CD4-positive, alpha-beta T cell treated with Interleukin-4 for 4 hours (primary cell): ENCODE measurements at regions not wholly inside any gene's neighbourhood (a gene's known extent, or its start where the extent isn't known, plus 50 kb on each side); places are given as distances from the start of the nearest gene placed in this dataset.
"Not testable (repeated sequence)": the region's sequence is repeated elsewhere in the genome, so short reads cannot be mapped to it uniquely, and the experiment has no call there.

Experiments
- DNase-seq: peaks from one replicate; pipeline ENCODE4 v3.0.0-alpha.2; 2020

DNA sequence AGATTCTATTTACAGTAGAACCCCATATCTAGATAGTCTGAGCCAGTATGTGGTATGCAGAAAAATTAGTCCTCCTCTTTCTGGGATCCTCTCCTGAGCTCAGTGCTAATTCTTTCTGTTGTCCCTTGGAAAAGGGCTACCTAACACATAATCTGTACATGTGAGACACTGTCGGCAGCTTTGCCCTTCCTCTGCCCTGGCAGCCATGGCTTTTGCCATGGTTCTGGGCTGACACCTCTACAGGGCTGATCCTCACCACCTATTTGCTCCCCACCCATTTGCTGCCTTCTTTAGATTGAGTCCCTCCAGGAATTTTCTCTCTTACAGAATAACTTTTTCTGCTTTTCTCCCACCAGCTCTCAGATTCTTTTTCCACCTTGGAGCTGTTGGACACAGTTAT is 64.7 kb upstream of the MAP9 start:
- DNase-seq = no peak

DNA sequence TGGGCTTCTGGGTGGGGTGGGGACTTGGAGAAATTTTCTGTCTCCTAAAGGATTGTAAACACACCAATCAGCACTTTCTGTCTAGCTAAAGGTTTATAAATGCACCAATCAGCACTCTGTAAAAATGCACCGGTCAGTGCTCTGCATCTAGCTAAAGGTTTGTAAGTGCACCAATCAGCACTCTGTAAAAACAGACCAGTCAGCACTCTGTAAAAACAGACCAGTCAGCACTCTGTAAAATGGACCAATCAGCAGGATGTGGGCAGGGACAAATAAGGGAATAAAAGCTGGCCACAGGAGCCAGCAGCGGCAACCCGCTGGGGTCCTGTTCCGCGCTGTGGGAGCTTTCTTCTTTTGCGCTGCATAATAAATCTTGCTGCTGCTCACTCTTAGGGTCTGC is 63.0 kb upstream of the MAP9 start:
- not testable (repeated sequence) for DNase-seq

DNA sequence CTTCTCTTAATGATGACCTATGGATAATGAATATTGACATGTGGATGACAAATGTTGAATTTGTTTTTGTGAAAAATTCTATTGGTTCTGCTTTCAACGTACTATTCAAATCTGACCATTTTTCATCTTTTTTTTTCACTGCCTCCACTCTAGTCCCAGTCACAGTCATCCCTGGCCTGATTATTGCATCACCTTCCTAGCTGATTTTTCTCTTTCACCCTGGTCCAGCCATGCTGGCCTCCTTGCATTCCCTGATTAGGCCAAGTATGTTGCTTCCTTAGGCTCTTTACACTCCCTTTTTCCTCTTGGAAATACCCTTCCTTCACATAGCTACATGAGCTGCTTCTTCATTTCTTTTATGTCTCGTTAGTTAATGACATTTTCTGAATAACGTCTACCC is 58.1 kb upstream of the MAP9 start:
- no peak for DNase-seq

DNA sequence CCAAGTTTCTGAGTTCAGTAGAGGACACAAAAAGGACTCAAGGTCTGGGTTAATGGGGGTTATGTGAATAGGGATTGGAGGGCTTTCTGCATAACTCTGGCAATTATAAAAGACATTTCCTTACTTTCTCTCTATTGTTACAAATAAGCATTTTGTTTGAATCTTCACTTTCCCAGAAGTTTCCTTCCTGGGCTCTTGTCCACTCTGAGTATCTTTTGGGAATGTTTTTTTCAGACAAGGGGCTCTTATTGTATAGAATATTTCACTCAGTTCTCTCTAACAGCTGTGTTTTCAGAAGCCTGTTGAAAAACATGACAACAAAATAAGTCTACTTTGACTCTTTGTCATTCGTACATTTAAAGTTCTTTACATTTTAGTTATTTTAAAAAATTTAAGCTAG is 57.6 kb upstream of the MAP9 start:
- no peak for DNase-seq

DNA sequence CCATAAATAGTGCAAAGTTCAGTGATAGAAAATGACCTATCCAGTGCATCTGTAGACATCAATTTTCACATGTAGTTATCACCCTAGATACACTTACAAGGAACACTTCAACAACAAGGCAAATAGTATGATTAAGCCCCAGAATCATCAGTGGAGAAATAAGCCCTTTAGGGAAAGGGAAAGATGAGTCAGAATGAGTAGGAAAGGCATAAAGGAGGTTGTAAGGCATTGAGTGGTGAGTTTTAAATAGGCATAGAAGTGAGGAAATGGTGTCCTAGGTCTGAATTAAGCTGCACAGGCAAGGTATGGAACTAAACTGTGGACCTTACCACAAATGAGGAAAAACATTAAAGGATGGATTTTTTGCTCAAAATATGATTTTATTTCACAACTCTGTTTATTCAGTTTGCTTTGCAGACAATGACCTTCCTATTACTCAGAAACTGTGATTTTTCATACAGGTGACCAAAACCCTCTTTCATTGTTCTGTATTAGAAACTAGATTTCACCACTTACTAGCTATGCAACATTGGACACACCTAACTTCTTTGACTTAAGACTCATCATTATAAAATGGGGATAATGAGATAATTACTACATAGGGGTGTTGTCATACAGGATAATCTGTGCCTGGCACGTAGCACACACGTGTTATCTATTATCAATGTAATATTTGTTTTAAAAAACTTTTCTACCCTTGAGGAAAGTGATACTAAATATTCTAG is 57.0 kb upstream of the MAP9 start:
- no peak for DNase-seq

DNA sequence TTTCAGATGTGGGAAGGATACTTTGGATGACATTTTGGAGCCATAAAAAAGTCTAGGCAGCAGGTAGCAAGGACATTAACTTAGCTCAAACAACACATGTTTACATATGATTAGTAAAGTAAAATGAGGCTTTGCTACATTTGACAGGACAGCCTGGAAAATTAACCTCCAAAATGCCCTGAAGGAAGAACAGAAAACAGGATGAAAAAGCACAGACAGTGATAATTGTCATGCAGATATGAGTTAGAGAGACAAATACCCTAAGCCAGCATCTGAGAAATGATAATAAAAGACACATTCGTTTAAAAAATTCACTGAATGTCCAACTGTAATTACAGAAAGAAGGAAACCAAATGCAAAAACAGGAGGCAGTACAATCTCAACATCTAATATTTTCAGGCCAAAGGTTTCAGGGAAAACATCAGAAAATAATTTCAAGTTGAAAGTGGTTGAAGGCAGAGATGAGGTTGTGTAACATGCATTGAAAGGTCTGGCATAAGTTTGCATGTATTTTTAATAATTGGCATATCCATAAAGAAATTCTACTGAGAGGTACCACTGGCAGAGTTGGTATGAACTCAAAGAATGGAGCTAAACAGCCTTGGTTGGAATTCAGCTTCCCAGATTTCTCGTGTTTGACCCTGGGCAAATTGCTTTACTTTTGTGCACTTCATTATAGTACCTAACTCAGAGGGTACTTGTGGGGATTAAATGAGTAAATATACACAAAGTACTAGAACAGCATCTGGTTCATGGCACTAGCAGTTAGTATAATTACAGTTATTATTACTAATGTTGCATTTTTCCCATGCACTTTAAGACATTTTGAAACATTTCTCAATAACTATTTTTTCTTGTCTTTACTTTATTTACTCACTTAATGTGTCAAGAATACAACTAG is 54.4 kb upstream of the MAP9 start:
- DNase-seq = no peak

DNA sequence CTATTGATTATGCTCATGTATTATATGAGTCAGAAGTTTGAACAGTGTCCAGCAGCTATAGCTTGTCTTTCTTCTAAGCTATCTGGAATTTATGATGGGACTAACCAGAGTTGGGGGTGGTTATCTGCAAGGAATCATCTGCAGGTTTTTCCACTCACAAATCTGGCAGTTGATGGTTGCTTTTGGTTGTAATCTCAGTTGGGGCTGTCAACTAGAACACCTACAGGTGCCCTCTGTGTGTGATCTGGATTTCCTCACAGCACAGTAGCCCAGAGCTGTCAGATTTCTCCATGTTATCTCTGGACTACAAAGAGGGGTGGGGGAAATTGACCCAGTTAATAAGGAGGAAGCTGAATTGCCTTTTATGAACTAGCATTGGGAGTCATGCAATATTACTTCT is 51.4 kb upstream of the MAP9 start:
- DNase-seq = no peak

DNA sequence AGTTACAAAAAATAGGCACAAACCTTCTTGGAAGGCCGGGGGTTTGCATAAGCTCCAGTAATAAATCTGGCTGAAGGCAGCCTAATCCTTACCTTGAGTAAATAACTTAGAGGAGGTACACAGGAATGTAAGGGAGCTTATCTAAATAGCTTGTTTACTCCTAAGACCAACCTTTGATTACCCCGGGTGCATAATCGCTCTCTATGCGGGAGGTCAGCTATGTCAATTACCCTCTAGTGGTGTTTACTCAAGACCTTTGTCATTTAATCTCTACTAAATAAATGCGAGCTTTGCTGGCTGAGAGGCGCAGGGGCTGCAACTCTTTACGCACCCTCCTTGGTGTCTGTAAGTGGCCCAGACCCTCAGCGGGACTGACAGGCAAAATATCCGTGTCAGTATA is 50.2 kb upstream of the MAP9 start:
- DNase-seq = no peak
